A673 (cell line): ENCODE measurements at regions not wholly inside any gene's neighbourhood (a gene's known extent, or its start where the extent isn't known, plus 50 kb on each side); places are given as distances from the start of the nearest gene placed in this dataset.
"Not testable (repeated sequence)": the region's sequence is repeated elsewhere in the genome, so short reads cannot be mapped to it uniquely, and the experiment has no call there.

ENCODE experiments used
- EZH2 ChIP-seq: fragments of 200-600 bp; sonication (generic); IDR thresholded peaks from 2 replicates; pipeline ENCODE4 v1.6.1; 2017; ENCODE audit warnings: borderline replicate concordance, low read depth, mild to moderate bottlenecking, mixed read lengths, antibody characterized with exemption, low read length; ENCODE audit not compliant: poor library complexity, severe bottlenecking
- TF ChIP-seq, protein P1 (sequence below): fragments of 300-800, 200-600 bp; sonication (generic); conservative IDR thresholded peaks from 2 replicates; pipeline ENCODE4 v1.5.1; 2017; ENCODE audit warnings: low read depth, mild to moderate bottlenecking, antibody characterized with exemption, low read length, moderate library complexity, mixed read lengths

DNA sequence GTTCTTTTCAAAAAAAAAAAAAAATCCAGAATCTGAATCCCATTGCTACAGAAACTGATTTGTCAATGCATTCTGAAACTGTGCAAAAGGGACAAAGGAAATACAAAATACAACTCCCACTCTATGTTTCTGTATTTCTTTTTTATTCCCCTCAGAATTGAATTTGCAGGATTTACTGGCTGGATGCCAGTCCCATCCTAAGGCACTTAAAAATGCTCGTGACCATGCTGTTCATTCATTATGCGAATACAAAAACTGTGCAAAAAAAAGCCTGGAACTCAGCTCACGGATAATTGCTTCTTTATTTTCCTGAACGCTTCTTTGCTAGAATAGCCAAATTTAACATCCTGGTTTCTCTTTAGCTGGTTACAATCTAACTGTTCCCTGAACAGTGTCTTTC lies 413.3 kb downstream of the PRIM2 start:
- not testable (repeated sequence) for TF ChIP-seq EZH2
- TF ChIP-seq, protein P1, sequence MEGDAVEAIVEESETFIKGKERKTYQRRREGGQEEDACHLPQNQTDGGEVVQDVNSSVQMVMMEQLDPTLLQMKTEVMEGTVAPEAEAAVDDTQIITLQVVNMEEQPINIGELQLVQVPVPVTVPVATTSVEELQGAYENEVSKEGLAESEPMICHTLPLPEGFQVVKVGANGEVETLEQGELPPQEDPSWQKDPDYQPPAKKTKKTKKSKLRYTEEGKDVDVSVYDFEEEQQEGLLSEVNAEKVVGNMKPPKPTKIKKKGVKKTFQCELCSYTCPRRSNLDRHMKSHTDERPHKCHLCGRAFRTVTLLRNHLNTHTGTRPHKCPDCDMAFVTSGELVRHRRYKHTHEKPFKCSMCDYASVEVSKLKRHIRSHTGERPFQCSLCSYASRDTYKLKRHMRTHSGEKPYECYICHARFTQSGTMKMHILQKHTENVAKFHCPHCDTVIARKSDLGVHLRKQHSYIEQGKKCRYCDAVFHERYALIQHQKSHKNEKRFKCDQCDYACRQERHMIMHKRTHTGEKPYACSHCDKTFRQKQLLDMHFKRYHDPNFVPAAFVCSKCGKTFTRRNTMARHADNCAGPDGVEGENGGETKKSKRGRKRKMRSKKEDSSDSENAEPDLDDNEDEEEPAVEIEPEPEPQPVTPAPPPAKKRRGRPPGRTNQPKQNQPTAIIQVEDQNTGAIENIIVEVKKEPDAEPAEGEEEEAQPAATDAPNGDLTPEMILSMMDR = not testable (repeated sequence)
